H9 (cell line): ENCODE measurements at regions not wholly inside any gene's neighbourhood (a gene's known extent, or its start where the extent isn't known, plus 50 kb on each side); places are given as distances from the start of the nearest gene placed in this dataset.

Experiments
- DNase-seq: peaks from one replicate; pipeline ENCODE4 v3.0.0-alpha.2; 2017
- H2AFZ ChIP-seq: one replicate; pipeline ENCODE4 v1.6.1; 2013; ENCODE audit warnings: mild to moderate bottlenecking, low read length, control low read depth, moderate library complexity
- H2AK5ac ChIP-seq: 2 replicates; pipeline ENCODE4 v1.6.1; 2013; ENCODE audit warnings: low read length, control low read depth, mixed read lengths; ENCODE audit not compliant: insufficient read length
- H2BK120ac ChIP-seq: one replicate; pipeline ENCODE4 v1.6.1; 2013; ENCODE audit warnings: low read depth, mild to moderate bottlenecking, low read length, control low read depth, inconsistent platforms; ENCODE audit not compliant: poor library complexity, severe bottlenecking
- H2BK12ac ChIP-seq: 2 replicates; pipeline ENCODE4 v1.6.1; 2013; ENCODE audit warnings: low read length, control low read depth, mixed read lengths, low read depth; ENCODE audit not compliant: insufficient read length
- H2BK15ac ChIP-seq: 2 replicates; pipeline ENCODE4 v1.6.1; 2013; ENCODE audit warnings: low read depth, low read length, control low read depth
- H2BK20ac ChIP-seq: one replicate; pipeline ENCODE4 v1.6.1; 2013; ENCODE audit warnings: low read depth, mild to moderate bottlenecking, low read length, control low read depth, inconsistent platforms; ENCODE audit not compliant: poor library complexity, severe bottlenecking
- H2BK5ac ChIP-seq: 2 replicates; pipeline ENCODE4 v1.6.1; 2013; ENCODE audit warnings: low read length, control low read depth, mixed read lengths; ENCODE audit not compliant: insufficient read length
- H3K14ac ChIP-seq: 2 replicates; pipeline ENCODE4 v1.6.1; 2013; ENCODE audit warnings: low read length, control low read depth; ENCODE audit not compliant: insufficient read depth
- H3K18ac ChIP-seq: 2 replicates; pipeline ENCODE4 v1.6.1; 2013; ENCODE audit warnings: low read depth, mild to moderate bottlenecking, mixed read lengths, low read length, control low read depth; ENCODE audit not compliant: insufficient read length
- H3K23ac ChIP-seq: 2 replicates; pipeline ENCODE4 v1.6.1; 2013; ENCODE audit warnings: low read length, control low read depth, mixed read lengths, low read depth; ENCODE audit not compliant: insufficient read length
- H3K23me2 ChIP-seq: 2 replicates; pipeline ENCODE4 v1.6.1; 2013; ENCODE audit warnings: low read depth, mild to moderate bottlenecking, mixed read lengths, low read length, control low read depth; ENCODE audit not compliant: insufficient read length, poor library complexity, severe bottlenecking
- H3K27ac ChIP-seq: 2 replicates; pipeline ENCODE4 v1.5.1; 2013; ENCODE audit warnings: low read length, control low read depth, mixed read lengths, low read depth; ENCODE audit not compliant: insufficient read length
- H3K27me3 ChIP-seq: 2 replicates; pipeline ENCODE4 v1.6.1; 2013; ENCODE audit warnings: low read length, control low read depth, inconsistent platforms; ENCODE audit not compliant: insufficient read depth
- H3K4ac ChIP-seq: 2 replicates; pipeline ENCODE4 v1.6.1; 2013; ENCODE audit warnings: low read depth, mild to moderate bottlenecking, control low read depth, inconsistent platforms, low read length, moderate library complexity
- H3K4me1 ChIP-seq: 2 replicates; pipeline ENCODE4 v1.6.1; 2013; ENCODE audit warnings: low read length, control low read depth, inconsistent platforms; ENCODE audit not compliant: insufficient read depth
- H3K4me2 ChIP-seq: 2 replicates; pipeline ENCODE4 v1.6.1; 2013; ENCODE audit warnings: low read length, control low read depth, mixed read lengths; ENCODE audit not compliant: insufficient read length, insufficient read depth
- H3K56ac ChIP-seq: 2 replicates; pipeline ENCODE4 v1.6.1; 2013; ENCODE audit warnings: low read depth, mild to moderate bottlenecking, mixed read lengths, low read length, control low read depth; ENCODE audit not compliant: insufficient read length
- H3K79me1 ChIP-seq: 2 replicates; pipeline ENCODE4 v1.6.1; 2013; ENCODE audit warnings: low read depth, mild to moderate bottlenecking, moderate library complexity, low read length, control low read depth, inconsistent platforms; ENCODE audit not compliant: insufficient read depth, poor library complexity, severe bottlenecking
- H3K79me2 ChIP-seq: 2 replicates; pipeline ENCODE4 v1.6.1; 2013; ENCODE audit warnings: low read length, control low read depth, inconsistent platforms; ENCODE audit not compliant: insufficient read depth
- H3K9ac ChIP-seq: 2 replicates; pipeline ENCODE4 v1.6.1; 2013; ENCODE audit warnings: low read length, control low read depth, mixed read lengths; ENCODE audit not compliant: insufficient read length; ENCODE audit errors: extremely low read depth
- H3K9me3 ChIP-seq: one replicate; pipeline ENCODE4 v1.6.1; 2013; ENCODE audit warnings: low read depth, low read length, inconsistent platforms; ENCODE audit not compliant: control insufficient read depth
- H3T11ph ChIP-seq: one replicate; pipeline ENCODE4 v1.6.1; 2013; ENCODE audit warnings: mild to moderate bottlenecking, low read length, control low read depth, inconsistent platforms
- H4K20me1 ChIP-seq: one replicate; pipeline ENCODE4 v1.6.1; 2013; ENCODE audit not compliant: control insufficient read depth, insufficient read length, insufficient read depth
- H4K5ac ChIP-seq: 2 replicates; pipeline ENCODE4 v1.6.1; 2013; ENCODE audit warnings: low read depth, mild to moderate bottlenecking, mixed read lengths, low read length, control low read depth; ENCODE audit not compliant: insufficient read length
- H4K8ac ChIP-seq: replicated peaks from 2 replicates; pipeline ENCODE4 v1.6.1; 2013; ENCODE audit warnings: low read length, control low read depth, mixed read lengths, low read depth; ENCODE audit not compliant: insufficient read length
- H4K91ac ChIP-seq: 2 replicates; pipeline ENCODE4 v1.6.1; 2013; ENCODE audit warnings: low read depth, mild to moderate bottlenecking, moderate library complexity, mixed read lengths, low read length, control low read depth; ENCODE audit not compliant: insufficient read length
- H3K27ac Mint-ChIP-seq, 3 experiments: 2 replicates in 2 of 3; 3 replicates in 1 of 3; pipeline ENCODE4 v1.8.0; 2020 to 2021; ENCODE audit warnings: mixed read lengths in 3 of 3, mild to moderate bottlenecking in 1 of 3, moderate library complexity in 1 of 3
- H3K27me3 Mint-ChIP-seq: 2 replicates; pipeline ENCODE4 v1.8.0; 2021; ENCODE audit warnings: low read depth, mild to moderate bottlenecking, moderate library complexity, mixed read lengths
- H3K36me3 Mint-ChIP-seq, 3 experiments: 2 replicates in 2 of 3; 3 replicates in 1 of 3; pipeline ENCODE4 v1.8.0; 2020 to 2021; ENCODE audit warnings: low read depth in 3 of 3, mixed read lengths in 3 of 3; ENCODE audit not compliant: insufficient read depth in 1 of 3
- H3K4me1 Mint-ChIP-seq, 2 experiments: 2 replicates each; pipeline ENCODE4 v1.8.0; 2020; ENCODE audit warnings: mixed read lengths in 2 of 2
- H3K4me3 Mint-ChIP-seq, 2 experiments: 2 replicates in 1 of 2; 3 replicates in 1 of 2; pipeline ENCODE4 v1.8.0; 2020 to 2021; ENCODE audit warnings: mild to moderate bottlenecking in 2 of 2, mixed read lengths in 2 of 2, moderate library complexity in 1 of 2
- H3K9me3 Mint-ChIP-seq, 2 experiments: 2 replicates in 1 of 2; 3 replicates in 1 of 2; pipeline ENCODE4 v1.8.0; 2020; ENCODE audit warnings: mild to moderate bottlenecking in 2 of 2, mixed read lengths in 2 of 2, moderate library complexity in 1 of 2
- WGBS: extraction: QIAGEN DNeasy Blood & Tissue Kit; methylation state at CpG from one replicate; pipeline ENCODE4 v1.1.7; 2013; ENCODE audit warnings: missing lambda C conversion rate, low lambda C conversion rate, mixed read lengths; ENCODE audit not compliant: insufficient read length; ENCODE audit errors: extremely low coverage; 5-methylcytosine and 5-hydroxymethylcytosine counted together
- TF ChIP-seq, protein P1 (sequence below): fragments of 200-600 bp; sonication (generic); conservative IDR thresholded peaks from 3 replicates; pipeline ENCODE4 v1.8.0; 2021; ENCODE audit warnings: antibody characterized with exemption, mild to moderate bottlenecking

DNA sequence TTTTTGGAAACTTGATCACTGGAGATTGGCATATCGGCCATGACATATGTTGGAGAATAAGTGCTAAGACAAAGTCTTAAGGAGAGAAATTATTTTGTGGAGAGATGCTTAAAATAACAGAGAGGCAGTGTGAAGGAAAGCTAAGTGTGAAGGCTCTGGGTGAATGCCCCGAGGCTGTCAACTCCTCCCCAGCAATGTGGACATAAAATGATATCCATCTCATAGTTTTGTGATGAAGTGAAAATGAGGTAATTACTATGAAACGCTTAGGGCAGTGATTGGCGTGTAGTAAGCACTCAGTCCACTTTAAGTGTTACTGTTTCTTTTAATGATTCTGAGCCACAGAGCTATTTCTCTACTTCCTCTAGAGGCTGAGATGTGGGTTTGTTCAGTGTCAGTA lies 195.8 kb upstream of the KLF12 start:
- Histone ChIP-seq H3T11ph (no peak overlapping the region), H4K5ac (no peak overlapping the region), H4K20me1 (no peaks in the 10 kb centered on the region), H3K14ac (no peak overlapping the region), H3K23me2 (no peaks in the 10 kb centered on the region), H2AFZ (no peak overlapping the region), H3K4ac (no peak overlapping the region), H2BK12ac (no peak overlapping the region), H3K56ac (no peak overlapping the region), H2AK5ac (no peak overlapping the region), H3K79me2 (no peaks in the 10 kb centered on the region), H3K27me3 (no peaks in the 10 kb centered on the region), H3K4me1 (no peaks in the 10 kb centered on the region), H3K23ac (no peak overlapping the region), H3K4me2 (no peak overlapping the region), H2BK5ac (no peak overlapping the region), H3K79me1 (no peaks in the 10 kb centered on the region), H2BK120ac (no peak overlapping the region), H3K27ac (no peak overlapping the region), H3K9ac (no peak overlapping the region), H2BK15ac (no peak overlapping the region), H3K18ac (no peak overlapping the region), H4K8ac (no peak overlapping the region), H3K9me3 (no peaks in the 10 kb centered on the region), H4K91ac (no peak overlapping the region), H2BK20ac (no peak overlapping the region)
- Mint-ChIP-seq H3K4me3 (no peak overlapping the region), H3K9me3 (no peaks in the 10 kb centered on the region), H3K27me3 (no peaks in the 10 kb centered on the region; the same call in 1 of the 2 replicates), H3K4me1 (no peaks in the 10 kb centered on the region), H3K36me3 (no peaks in the 10 kb centered on the region), H3K27ac (no peak overlapping the region)
- TF ChIP-seq, protein P1, sequence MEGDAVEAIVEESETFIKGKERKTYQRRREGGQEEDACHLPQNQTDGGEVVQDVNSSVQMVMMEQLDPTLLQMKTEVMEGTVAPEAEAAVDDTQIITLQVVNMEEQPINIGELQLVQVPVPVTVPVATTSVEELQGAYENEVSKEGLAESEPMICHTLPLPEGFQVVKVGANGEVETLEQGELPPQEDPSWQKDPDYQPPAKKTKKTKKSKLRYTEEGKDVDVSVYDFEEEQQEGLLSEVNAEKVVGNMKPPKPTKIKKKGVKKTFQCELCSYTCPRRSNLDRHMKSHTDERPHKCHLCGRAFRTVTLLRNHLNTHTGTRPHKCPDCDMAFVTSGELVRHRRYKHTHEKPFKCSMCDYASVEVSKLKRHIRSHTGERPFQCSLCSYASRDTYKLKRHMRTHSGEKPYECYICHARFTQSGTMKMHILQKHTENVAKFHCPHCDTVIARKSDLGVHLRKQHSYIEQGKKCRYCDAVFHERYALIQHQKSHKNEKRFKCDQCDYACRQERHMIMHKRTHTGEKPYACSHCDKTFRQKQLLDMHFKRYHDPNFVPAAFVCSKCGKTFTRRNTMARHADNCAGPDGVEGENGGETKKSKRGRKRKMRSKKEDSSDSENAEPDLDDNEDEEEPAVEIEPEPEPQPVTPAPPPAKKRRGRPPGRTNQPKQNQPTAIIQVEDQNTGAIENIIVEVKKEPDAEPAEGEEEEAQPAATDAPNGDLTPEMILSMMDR, result no peak
- no CpG with 5 or more reads among the region's 4 CpGs for WGBS
- DNase-seq, result no peak
